ENCODE measurements at regions not wholly inside any gene's neighbourhood (a gene's known extent, or its start where the extent isn't known, plus 50 kb on each side); places are given as distances from the start of the nearest gene placed in this dataset.

DNA sequence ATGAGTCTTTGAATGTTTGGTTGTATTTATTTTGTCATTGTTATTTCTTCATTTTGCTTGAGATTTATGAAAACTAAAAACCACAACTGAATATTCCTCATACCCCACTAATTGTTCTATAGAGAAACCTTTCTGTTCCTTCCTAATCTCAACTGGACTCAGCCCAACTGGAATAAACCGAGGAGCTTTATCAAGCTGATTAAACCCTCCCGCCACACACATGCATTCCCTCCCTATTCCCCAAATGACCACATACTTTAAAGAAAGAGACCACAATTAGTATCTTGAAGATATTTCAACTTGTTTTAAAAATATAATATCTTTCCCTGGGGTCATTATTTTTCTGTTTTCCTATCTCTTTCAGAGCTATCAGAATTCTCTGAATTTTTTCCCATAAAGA, 107.5 kb downstream of the OSR1 start:
- TF ChIP-seq FOS (IDR thresholded peaks at IDR 0.05; ENCODE audit: low read depth, low read length) = no peak
- TF ChIP-seq NFE2L2 (IDR thresholded peaks at IDR 0.05; ENCODE audit: low read depth, low read length) = no peak
- no peak for TF ChIP-seq POLR2A (IDR thresholded peaks at IDR 0.05; ENCODE audit: low read depth, low read length)
- TF ChIP-seq, protein P1, sequence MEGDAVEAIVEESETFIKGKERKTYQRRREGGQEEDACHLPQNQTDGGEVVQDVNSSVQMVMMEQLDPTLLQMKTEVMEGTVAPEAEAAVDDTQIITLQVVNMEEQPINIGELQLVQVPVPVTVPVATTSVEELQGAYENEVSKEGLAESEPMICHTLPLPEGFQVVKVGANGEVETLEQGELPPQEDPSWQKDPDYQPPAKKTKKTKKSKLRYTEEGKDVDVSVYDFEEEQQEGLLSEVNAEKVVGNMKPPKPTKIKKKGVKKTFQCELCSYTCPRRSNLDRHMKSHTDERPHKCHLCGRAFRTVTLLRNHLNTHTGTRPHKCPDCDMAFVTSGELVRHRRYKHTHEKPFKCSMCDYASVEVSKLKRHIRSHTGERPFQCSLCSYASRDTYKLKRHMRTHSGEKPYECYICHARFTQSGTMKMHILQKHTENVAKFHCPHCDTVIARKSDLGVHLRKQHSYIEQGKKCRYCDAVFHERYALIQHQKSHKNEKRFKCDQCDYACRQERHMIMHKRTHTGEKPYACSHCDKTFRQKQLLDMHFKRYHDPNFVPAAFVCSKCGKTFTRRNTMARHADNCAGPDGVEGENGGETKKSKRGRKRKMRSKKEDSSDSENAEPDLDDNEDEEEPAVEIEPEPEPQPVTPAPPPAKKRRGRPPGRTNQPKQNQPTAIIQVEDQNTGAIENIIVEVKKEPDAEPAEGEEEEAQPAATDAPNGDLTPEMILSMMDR (conservative IDR thresholded peaks at IDR 0.05; ENCODE audit: low read depth, low read length) = no peak

Data from IMR-90 (cell line).